GM23248 (cell line): ENCODE measurements at regions not wholly inside any gene's neighbourhood (a gene's known extent, or its start where the extent isn't known, plus 50 kb on each side); places are given as distances from the start of the nearest gene placed in this dataset.

ENCODE experiments used
- DNase-seq: peaks from one replicate; pipeline ENCODE4 v3.0.0-alpha.2; 2015
- H2AFZ ChIP-seq: fragments of 200-600 bp; sonication (generic); 2 replicates; pipeline ENCODE4 v1.6.1; 2016; ENCODE audit warnings: antibody characterized with exemption
- H3F3A ChIP-seq: fragments of 200-600 bp; sonication (generic); 2 replicates; pipeline ENCODE4 v1.6.1; 2016; ENCODE audit warnings: mild to moderate bottlenecking, antibody characterized with exemption, mixed run types; ENCODE audit not compliant: insufficient read depth
- H3K27ac ChIP-seq: fragments of 200-600 bp; sonication (generic); 2 replicates; pipeline ENCODE4 v1.5.1; 2016; ENCODE audit warnings: mild to moderate bottlenecking
- H3K27me3 ChIP-seq: fragments of 200-600 bp; sonication (generic); replicated peaks from 2 replicates; pipeline ENCODE4 v1.6.1; 2016; ENCODE audit warnings: mild to moderate bottlenecking; ENCODE audit not compliant: insufficient read depth
- H3K36me3 ChIP-seq: fragments of 200-600 bp; sonication (generic); 2 replicates; pipeline ENCODE4 v1.6.1; 2016; ENCODE audit warnings: low read depth, mild to moderate bottlenecking
- H3K4me1 ChIP-seq: fragments of 200-600 bp; sonication (generic); 2 replicates; pipeline ENCODE4 v1.6.1; 2016; ENCODE audit warnings: mild to moderate bottlenecking; ENCODE audit not compliant: insufficient read depth
- H3K4me2 ChIP-seq: fragments of 200-600 bp; sonication (generic); one replicate; pipeline ENCODE4 v1.6.1; 2016; ENCODE audit warnings: mild to moderate bottlenecking; ENCODE audit not compliant: unreplicated experiment
- H3K4me3 ChIP-seq: fragments of 200-600 bp; sonication (generic); 2 replicates; pipeline ENCODE4 v1.5.1; 2016; ENCODE audit warnings: mild to moderate bottlenecking
- H3K79me2 ChIP-seq: fragments of 200-600 bp; sonication (generic); 2 replicates; pipeline ENCODE4 v1.6.1; 2016; ENCODE audit warnings: mild to moderate bottlenecking; ENCODE audit not compliant: insufficient read depth
- H3K9ac ChIP-seq: fragments of 200-600 bp; sonication (generic); 2 replicates; pipeline ENCODE4 v1.6.1; 2016; ENCODE audit warnings: mild to moderate bottlenecking
- H3K9me2 ChIP-seq: fragments of 200-600 bp; sonication (generic); 2 replicates; pipeline ENCODE4 v1.6.1; 2016; ENCODE audit warnings: mixed run types, mild to moderate bottlenecking, moderate library complexity; ENCODE audit not compliant: insufficient read depth
- H3K9me3 ChIP-seq: fragments of 200-600 bp; sonication (generic); one replicate; pipeline ENCODE4 v1.6.1; 2017; ENCODE audit warnings: low read depth
- H4K20me1 ChIP-seq: fragments of 200-600 bp; sonication (generic); 2 replicates; pipeline ENCODE4 v1.6.0; 2016; ENCODE audit not compliant: insufficient read depth
- EZH2 ChIP-seq: fragments of 200-600 bp; sonication (generic); IDR thresholded peaks from 2 replicates; pipeline ENCODE4 v1.6.1; 2018; ENCODE audit warnings: antibody characterized with exemption, mild to moderate bottlenecking; ENCODE audit not compliant: insufficient read depth, poor library complexity, severe bottlenecking
- EZH2phosphoT487 ChIP-seq: fragments of 200-600 bp; sonication (generic); IDR thresholded peaks from 2 replicates; pipeline ENCODE4 v1.6.1; 2018; ENCODE audit warnings: antibody characterized with exemption, moderate library complexity, mild to moderate bottlenecking, low read depth; ENCODE audit not compliant: insufficient read depth
- WGBS, 2 experiments: methylation state at CpG; one replicate each; pipeline ENCODE4 v1.1.6; 2015 to 2017; ENCODE audit warnings: low lambda C conversion rate in 2 of 2, low coverage in 1 of 2; ENCODE audit errors: missing lambda C conversion rate in 2 of 2; 5-methylcytosine and 5-hydroxymethylcytosine counted together
- in situ Hi-C: fragments of 300-500 bp; cut with MboI; formaldehyde crosslinking; loops from 2 replicates; pipeline ENCODE4 v1.15.0; 2020

DNA sequence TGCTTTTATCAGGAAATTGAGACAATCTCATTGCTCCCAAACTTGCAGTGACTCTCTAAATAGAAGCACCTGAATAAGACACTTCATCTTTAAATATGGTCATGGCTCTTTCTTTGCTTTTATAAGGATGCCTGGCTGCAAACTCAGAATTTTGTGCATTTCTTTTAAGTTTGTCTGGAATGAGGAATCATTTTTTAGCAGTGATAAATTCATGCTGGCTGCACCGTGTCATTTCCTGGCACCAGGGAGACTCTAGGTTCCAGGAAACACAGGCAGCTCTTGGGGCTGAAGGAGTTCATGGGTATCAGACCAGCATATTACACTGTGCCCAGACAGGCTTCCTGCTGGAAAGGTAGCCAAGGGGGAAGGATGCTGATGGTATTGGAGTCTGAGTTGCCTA is 109.9 kb downstream of the NUDT12 start:
- H3K4me3 ChIP-seq, result no peak overlapping the region
- no peak overlapping the region for H2AFZ ChIP-seq
- H3K27me3 ChIP-seq, result no peaks in the 10 kb centered on the region
- no peaks in the 10 kb centered on the region for H3K9me3 ChIP-seq
- no peak overlapping the region for H3K9ac ChIP-seq
- H3K4me1 ChIP-seq, result peaks cover 41% of the 10 kb centered on the region
- peak overlapping the region; percentile 66 for H3K27ac ChIP-seq
- no peaks in the 10 kb centered on the region for H3K79me2 ChIP-seq
- no peaks in the 10 kb centered on the region for H3K36me3 ChIP-seq
- H3K4me2 ChIP-seq, result peak overlapping the region; percentile 58
- H3K9me2 ChIP-seq, result no peaks in the 10 kb centered on the region
- TF ChIP-seq EZH2 (no peak), EZH2phosphoT487 (no peak)
- in situ Hi-C loops, result no loop called here
- peaks cover 43% of the 10 kb centered on the region for H3F3A ChIP-seq
- WGBS, 2 experiments, result 0 to 4% methylated on average over 1 of the region's 1 CpG
- peak; percentile 77 for DNase-seq
- no peaks in the 10 kb centered on the region for H4K20me1 ChIP-seq

DNA sequence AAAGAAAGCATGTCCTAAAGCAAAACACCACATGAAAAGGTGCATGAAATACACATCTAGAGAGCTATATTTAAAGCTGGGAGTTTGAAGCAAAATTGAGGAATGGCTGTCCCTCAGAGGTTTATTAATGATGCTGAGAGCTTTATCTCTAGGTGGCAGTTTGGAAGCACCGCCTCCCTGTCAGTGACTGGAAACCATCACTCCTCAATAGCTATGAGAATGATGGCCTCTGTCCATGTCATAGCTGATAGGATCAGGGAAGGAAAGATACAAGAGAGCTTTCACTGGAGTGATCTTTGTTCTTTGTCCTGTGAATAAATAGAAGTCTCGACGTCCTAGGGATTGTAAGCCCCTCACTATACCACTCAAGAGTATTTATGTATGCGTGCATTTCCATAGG is 110.5 kb downstream of the NUDT12 start:
- WGBS, 2 experiments, result 39 to 47% methylated on average over 4 of the region's 4 CpGs
- Histone ChIP-seq H3K27ac (peak overlapping the region; percentile 66), H2AFZ (peak overlapping the region; percentile 43; the same call in 1 of the 2 replicates), H3K27me3 (no peaks in the 10 kb centered on the region), H3K36me3 (no peaks in the 10 kb centered on the region), H3K4me2 (peak overlapping the region; percentile 58), H3K4me1 (peaks cover 43% of the 10 kb centered on the region), H4K20me1 (no peaks in the 10 kb centered on the region), H3F3A (peaks cover 43% of the 10 kb centered on the region), H3K9me3 (no peaks in the 10 kb centered on the region), H3K9ac (no peak overlapping the region), H3K9me2 (no peaks in the 10 kb centered on the region), H3K4me3 (no peak overlapping the region), H3K79me2 (no peaks in the 10 kb centered on the region)
- in situ Hi-C loops, result no loop called here
- TF ChIP-seq EZH2 (no peak), EZH2phosphoT487 (no peak)
- no peak for DNase-seq

DNA sequence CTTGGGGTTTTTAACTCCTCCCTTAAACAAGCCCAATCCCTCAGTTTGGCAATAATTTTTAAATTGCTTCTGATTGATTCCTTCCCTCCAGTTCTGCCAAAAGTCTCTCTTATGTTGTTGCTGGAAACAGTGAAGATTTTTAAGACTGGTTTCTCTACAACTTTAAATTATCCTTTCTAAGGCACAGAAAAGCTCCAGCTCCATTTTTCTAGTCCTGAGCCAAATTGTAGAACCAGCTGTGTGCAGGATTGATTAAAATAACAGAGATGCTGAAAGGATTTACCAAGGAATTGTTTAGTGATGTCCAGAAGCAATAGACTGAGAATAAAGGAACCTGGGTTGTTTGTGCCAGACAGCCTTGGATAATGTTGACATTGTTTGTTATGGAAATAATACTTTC is 111.3 kb downstream of the NUDT12 start:
- in situ Hi-C loops, result no loop called here

DNA sequence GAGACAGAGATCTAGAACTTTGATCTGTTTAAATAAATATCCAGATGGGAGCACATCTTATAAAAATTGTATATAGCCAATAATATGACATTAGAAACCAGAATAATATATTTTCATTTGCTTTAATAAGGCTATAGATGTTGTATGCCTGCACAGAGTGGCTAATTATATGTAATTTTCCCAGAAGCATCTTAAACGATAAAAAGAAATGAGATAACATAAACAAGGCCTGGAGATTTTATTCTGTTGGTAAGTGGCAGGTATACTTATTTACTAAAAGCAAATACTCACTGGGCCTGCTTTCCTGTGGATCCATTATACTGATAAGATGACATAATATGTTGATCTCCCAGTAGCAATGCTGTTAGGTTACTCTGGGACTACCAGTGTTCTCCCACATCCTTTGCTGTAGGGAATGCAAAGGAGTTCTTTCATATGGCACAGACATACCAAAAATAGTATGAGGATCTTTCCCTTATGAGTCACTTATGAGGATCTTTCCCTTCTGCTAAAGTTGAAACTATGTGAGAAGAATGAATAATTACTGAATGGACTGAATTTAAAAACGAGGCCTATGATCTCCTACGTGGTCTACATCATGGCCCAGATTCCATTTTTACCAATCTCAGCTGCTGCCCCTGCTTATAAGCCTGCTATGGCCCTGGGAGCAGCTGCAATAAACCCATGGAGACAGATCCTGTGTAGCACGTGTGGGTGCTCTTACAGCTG is 112.1 kb downstream of the NUDT12 start:
- H3K27me3 ChIP-seq, result no peaks in the 10 kb centered on the region
- no peaks in the 10 kb centered on the region for H3K9me3 ChIP-seq
- no peak for TF ChIP-seq EZH2phosphoT487
- no peaks in the 10 kb centered on the region for H3K9me2 ChIP-seq
- H3K4me1 ChIP-seq, result peaks cover 53% of the 10 kb centered on the region
- peaks cover 48% of the 10 kb centered on the region for H3F3A ChIP-seq
- peak overlapping the region; percentile 43 for H2AFZ ChIP-seq
- H3K27ac ChIP-seq, result peak overlapping the region; percentile 66
- 27% methylated on average over 4 of the region's 4 CpGs for WGBS, 2 experiments
- H4K20me1 ChIP-seq, result no peaks in the 10 kb centered on the region
- H3K79me2 ChIP-seq, result no peaks in the 10 kb centered on the region
- in situ Hi-C loops, result no loop called here
- peak; percentile 81 for DNase-seq
- H3K9ac ChIP-seq, result peak overlapping the region; percentile 25; the same call in 1 of the 2 replicates
- H3K4me3 ChIP-seq, result no peak overlapping the region
- H3K4me2 ChIP-seq, result peak overlapping the region; percentile 58
- no peaks in the 10 kb centered on the region for H3K36me3 ChIP-seq

More for the DNA sequence above, 111.3 kb downstream of the NUDT12 start:
- Histone ChIP-seq H4K20me1 (no peaks in the 10 kb centered on the region), H3K27ac (peak overlapping the region; percentile 66), H3K9ac (peak overlapping the region; percentile 25; the same call in 1 of the 2 replicates), H3K9me2 (no peaks in the 10 kb centered on the region), H3K79me2 (no peaks in the 10 kb centered on the region), H2AFZ (peak overlapping the region; percentile 43), H3K36me3 (no peaks in the 10 kb centered on the region), H3K4me1 (peaks cover 48% of the 10 kb centered on the region), H3K4me2 (peak overlapping the region; percentile 58), H3F3A (peaks cover 43% of the 10 kb centered on the region), H3K9me3 (no peaks in the 10 kb centered on the region), H3K27me3 (no peaks in the 10 kb centered on the region), H3K4me3 (no peak overlapping the region)
- DNase-seq, result no peak
- no peak for TF ChIP-seq EZH2phosphoT487
